ENCODE measurements at regions not wholly inside any gene's neighbourhood (a gene's known extent, or its start where the extent isn't known, plus 50 kb on each side); places are given as distances from the start of the nearest gene placed in this dataset.

GRCh38 chr2:106638043-106638442 lies 150.9 kb downstream of the CD8B2 start:
- no peaks in the 10 kb centered on the region for H3K36me3 Mint-ChIP-seq (ENCODE audit: low read depth)
- peaks cover 41% of the 10 kb centered on the region for H3K4me1 Mint-ChIP-seq
- peak; percentile 50 for TF ChIP-seq CTCF (IDR thresholded peaks at IDR 0.05)
- no peak for DNase-seq
- peaks cover 3% of the 10 kb centered on the region for H3K9me3 Mint-ChIP-seq
- no peak overlapping the region for H3K4me3 Mint-ChIP-seq
- H3K27me3 Mint-ChIP-seq (ENCODE audit: low read depth, poor library complexity) = peaks cover 6% of the 10 kb centered on the region
- H3K27ac Mint-ChIP-seq = no peak overlapping the region

- Mint-ChIP-seq H3K36me3 (ENCODE audit: low read depth) (no peaks in the 10 kb centered on the region), H3K27me3 (ENCODE audit: low read depth, poor library complexity) (peaks cover 6% of the 10 kb centered on the region), H3K27ac (no peak overlapping the region), H3K4me3 (no peak overlapping the region), H3K9me3 (peaks cover 3% of the 10 kb centered on the region), H3K4me1 (peaks cover 41% of the 10 kb centered on the region)
- no peak for TF ChIP-seq CTCF (IDR thresholded peaks at IDR 0.05)
- no peak for DNase-seq
Observed at GRCh38 chr2:106638580-106638979, 151.4 kb downstream of the CD8B2 start.

- Mint-ChIP-seq H3K36me3 (ENCODE audit: low read depth) (no peaks in the 10 kb centered on the region), H3K9me3 (peaks cover 3% of the 10 kb centered on the region), H3K4me1 (peaks cover 52% of the 10 kb centered on the region), H3K27ac (peak overlapping the region; percentile 66), H3K4me3 (no peak overlapping the region), H3K27me3 (ENCODE audit: low read depth, poor library complexity) (peaks cover 12% of the 10 kb centered on the region)
- DNase-seq = no peak
- TF ChIP-seq CTCF (IDR thresholded peaks at IDR 0.05) = no peak
Observed at GRCh38 chr2:106642679-106643078, 155.5 kb downstream of the CD8B2 start.

- peaks cover 41% of the 10 kb centered on the region for H3K4me1 Mint-ChIP-seq
- H3K36me3 Mint-ChIP-seq (ENCODE audit: low read depth) = no peaks in the 10 kb centered on the region
- H3K4me3 Mint-ChIP-seq = no peak overlapping the region
- TF ChIP-seq CTCF (IDR thresholded peaks at IDR 0.05) = no peak
- no peak for DNase-seq
- peaks cover 12% of the 10 kb centered on the region for H3K27me3 Mint-ChIP-seq (ENCODE audit: low read depth, poor library complexity)
- peaks cover 3% of the 10 kb centered on the region for H3K9me3 Mint-ChIP-seq
- peak overlapping the region; percentile 50 for H3K27ac Mint-ChIP-seq
Observed at GRCh38 chr2:106644623-106645022, 157.5 kb downstream of the CD8B2 start.

- no peak for DNase-seq
- Mint-ChIP-seq H3K4me1 (peaks cover 31% of the 10 kb centered on the region), H3K36me3 (ENCODE audit: low read depth) (peaks cover 4% of the 10 kb centered on the region), H3K27me3 (ENCODE audit: low read depth, poor library complexity) (peaks cover 8% of the 10 kb centered on the region), H3K4me3 (no peak overlapping the region), H3K9me3 (peaks cover 13% of the 10 kb centered on the region), H3K27ac (no peak overlapping the region)
- no peak for TF ChIP-seq CTCF (IDR thresholded peaks at IDR 0.05)
Observed at GRCh38 chr2:106646605-106647004, 159.4 kb downstream of the CD8B2 start.

GRCh38 chr2:106649306-106649705 lies 162.1 kb downstream of the CD8B2 start:
- Mint-ChIP-seq H3K27ac (no peak overlapping the region), H3K27me3 (ENCODE audit: low read depth, poor library complexity) (peaks cover 5% of the 10 kb centered on the region)
- no peak for TF ChIP-seq CTCF (IDR thresholded peaks at IDR 0.05)

More at GRCh38 chr2:106649306-106649705, 162.1 kb downstream of the CD8B2 start:
- Mint-ChIP-seq H3K36me3 (ENCODE audit: low read depth) (peaks cover 4% of the 10 kb centered on the region), H3K4me3 (no peak overlapping the region), H3K9me3 (peaks cover 13% of the 10 kb centered on the region), H3K4me1 (peaks cover 22% of the 10 kb centered on the region)
- no peak for DNase-seq

All from nephron progenitor cell (in vitro differentiated cells).